ENCODE measurements at regions not wholly inside any gene's neighbourhood (a gene's known extent, or its start where the extent isn't known, plus 50 kb on each side); places are given as distances from the start of the nearest gene placed in this dataset.

DNA sequence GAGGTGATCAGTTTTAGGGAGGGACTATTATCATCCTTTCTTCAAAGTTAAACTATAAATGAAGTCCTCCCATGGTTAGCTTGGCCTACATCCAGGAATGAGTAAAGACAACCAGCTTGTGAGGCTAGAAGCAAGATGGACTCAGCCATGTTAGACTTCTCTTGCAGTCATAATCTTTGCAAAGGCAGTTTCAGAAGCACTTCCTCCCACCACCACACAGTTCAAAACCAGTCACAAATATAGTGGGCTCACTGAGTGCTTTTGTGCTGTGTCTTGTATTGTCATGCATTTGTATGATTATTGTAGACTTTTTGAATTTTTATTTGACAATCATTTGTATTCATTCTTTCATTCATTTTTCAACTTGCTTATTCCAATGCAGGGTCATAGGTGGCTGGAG, 204.5 kb downstream of the ZNF674 start:
- no peak for DNase-seq (ENCODE audit: low read depth)
- no peak overlapping the region for H3K4me3 ChIP-seq (ENCODE audit: low read depth, low read length)
- TF ChIP-seq, protein P1, sequence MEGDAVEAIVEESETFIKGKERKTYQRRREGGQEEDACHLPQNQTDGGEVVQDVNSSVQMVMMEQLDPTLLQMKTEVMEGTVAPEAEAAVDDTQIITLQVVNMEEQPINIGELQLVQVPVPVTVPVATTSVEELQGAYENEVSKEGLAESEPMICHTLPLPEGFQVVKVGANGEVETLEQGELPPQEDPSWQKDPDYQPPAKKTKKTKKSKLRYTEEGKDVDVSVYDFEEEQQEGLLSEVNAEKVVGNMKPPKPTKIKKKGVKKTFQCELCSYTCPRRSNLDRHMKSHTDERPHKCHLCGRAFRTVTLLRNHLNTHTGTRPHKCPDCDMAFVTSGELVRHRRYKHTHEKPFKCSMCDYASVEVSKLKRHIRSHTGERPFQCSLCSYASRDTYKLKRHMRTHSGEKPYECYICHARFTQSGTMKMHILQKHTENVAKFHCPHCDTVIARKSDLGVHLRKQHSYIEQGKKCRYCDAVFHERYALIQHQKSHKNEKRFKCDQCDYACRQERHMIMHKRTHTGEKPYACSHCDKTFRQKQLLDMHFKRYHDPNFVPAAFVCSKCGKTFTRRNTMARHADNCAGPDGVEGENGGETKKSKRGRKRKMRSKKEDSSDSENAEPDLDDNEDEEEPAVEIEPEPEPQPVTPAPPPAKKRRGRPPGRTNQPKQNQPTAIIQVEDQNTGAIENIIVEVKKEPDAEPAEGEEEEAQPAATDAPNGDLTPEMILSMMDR (IDR thresholded peaks at IDR 0.05; ENCODE audit: insufficient read depth, low read length) = no peak

DNA sequence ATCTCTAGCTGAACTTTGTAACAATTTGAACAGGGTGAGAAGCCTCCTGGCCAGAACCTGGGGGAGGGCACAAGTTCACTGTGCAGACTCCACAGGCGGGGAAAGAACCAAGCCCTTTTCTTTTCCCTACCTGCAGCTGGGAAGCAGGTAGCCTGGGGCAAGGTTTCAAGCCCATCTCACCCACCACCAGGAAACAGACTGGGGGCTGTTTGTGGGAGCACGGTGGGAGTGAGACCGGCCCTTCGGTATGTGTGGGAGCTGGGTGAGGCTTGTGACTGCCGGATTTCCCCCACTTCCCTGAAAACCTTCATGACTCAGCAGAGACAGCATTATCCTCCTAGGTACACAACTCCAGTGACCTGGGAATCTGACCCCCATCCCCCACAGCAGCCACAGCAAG, 211.7 kb downstream of the ZNF674 start:
- DNase-seq (ENCODE audit: low read depth) = no peak
- no peak overlapping the region for H3K4me3 ChIP-seq (ENCODE audit: low read depth, low read length)
- TF ChIP-seq, protein P1 (IDR thresholded peaks at IDR 0.05; ENCODE audit: insufficient read depth, low read length) = no peak

DNA sequence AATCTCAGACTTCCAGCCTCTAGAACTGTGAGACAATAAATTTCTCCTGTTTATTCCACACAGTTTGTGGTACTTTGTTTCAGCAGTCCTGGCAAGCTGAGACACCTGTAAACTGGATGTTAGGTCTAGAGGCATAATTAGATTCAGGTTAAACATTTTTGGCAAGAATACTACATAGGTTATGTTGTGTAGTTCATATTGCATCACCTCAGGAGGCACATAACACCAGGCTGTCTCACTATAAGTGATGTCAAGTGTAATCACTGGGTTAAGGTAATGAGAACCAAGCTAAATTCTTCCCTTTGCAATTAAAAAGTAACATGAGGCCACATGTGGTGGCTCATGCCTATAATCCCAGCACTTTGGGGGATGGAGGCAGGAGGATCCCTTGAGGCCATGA, 214.2 kb downstream of the ZNF674 start:
- no peak overlapping the region for H3K4me3 ChIP-seq (ENCODE audit: low read depth, low read length)
- no peak for DNase-seq (ENCODE audit: low read depth)
- TF ChIP-seq, protein P1 (IDR thresholded peaks at IDR 0.05; ENCODE audit: insufficient read depth, low read length) = no peak

DNA sequence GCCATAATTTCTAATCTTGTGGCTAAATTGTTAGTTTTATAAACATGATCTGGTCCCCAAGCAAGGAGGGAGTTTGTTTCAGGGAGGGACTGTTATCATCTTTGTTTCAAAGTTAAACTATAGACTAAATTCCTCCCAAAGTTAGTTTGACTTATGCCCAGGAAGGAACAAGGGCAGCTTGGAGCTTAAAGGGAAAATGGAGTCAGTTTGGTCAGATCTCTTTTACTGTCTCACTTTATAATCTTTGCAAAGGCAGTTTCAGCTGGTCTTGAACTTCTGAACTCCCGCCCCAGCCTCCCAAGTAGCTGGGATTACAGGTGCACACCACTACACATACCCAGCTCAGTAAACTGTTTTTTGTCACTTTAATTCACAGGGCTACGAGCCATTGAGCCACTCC, 214.7 kb downstream of the ZNF674 start:
- no peak for DNase-seq (ENCODE audit: low read depth)
- TF ChIP-seq, protein P1 (IDR thresholded peaks at IDR 0.05; ENCODE audit: insufficient read depth, low read length) = no peak
- no peak overlapping the region for H3K4me3 ChIP-seq (ENCODE audit: low read depth, low read length)

DNA sequence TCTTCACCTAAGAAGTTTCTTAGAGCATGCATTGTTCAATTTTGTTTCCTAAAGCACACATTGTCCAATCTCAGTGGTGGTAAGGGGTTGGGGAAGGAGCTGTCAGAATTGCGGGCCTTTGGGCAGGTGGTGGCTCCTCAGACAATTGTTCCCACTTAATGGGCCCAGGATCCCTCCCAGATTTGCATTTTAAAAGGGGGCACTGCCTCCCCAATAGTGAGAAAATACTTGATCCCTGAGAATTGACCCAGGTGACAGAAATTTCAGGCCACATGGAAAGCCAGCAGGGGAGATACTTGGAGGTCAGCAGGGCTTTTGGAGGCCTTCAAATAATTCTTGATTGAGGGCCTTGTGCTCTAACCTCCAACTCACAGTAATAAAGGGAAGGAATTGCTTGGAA, 217.1 kb downstream of the ZNF674 start:
- DNase-seq (ENCODE audit: low read depth) = no peak
- H3K4me3 ChIP-seq (ENCODE audit: low read depth, low read length) = no peak overlapping the region
- TF ChIP-seq, protein P1 (IDR thresholded peaks at IDR 0.05; ENCODE audit: insufficient read depth, low read length) = no peak

DNA sequence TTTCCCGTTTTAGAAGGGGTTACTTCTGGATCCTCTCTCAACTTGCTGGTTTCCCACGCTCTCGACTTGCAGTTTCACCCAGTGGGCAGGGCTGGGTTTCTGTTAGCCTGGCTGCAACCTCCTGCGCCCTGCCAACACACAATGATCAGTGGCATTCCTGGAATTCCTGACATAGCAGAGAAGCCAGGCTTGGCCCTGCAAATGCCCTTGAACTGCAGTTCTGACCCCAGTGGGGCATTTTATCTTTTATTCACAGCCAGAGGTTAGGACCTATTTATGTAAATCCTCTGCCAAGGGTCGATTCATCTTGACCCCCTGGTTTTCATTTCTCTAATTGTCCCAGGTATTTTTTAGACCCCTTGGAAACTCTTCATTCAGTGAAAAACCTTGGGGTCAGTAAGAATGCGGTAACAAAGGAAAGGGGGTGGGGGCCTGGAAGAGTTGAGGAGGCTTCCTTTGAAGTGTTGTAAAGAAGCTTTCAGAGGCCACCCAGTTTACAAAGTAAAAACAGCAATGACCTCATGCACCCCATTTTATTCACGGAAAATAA, 217.6 kb downstream of the ZNF674 start:
- H3K4me3 ChIP-seq (ENCODE audit: low read depth, low read length) = no peak overlapping the region
- DNase-seq (ENCODE audit: low read depth) = peak; percentile 47
- TF ChIP-seq, protein P1 (IDR thresholded peaks at IDR 0.05; ENCODE audit: insufficient read depth, low read length) = no peak

DNA sequence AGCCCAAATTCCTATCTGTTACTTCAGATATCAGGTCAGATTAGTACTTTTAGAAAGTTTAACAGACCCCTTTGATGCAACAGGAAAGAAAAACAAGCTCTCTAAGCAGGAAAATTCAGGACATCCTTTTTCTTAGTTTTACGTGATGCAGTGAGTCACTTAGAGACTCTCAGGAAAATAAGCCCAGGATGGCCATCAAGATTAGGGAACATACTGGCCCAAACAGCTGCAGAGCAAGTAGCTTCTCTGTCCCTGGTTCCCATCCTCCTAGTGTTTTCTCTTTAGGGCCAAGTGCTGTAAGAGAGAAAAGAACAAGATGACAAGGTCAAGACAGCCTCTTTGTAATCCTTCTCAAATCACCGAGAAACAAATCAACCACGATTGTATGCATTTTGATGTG, 219.1 kb downstream of the ZNF674 start:
- peak; percentile 30 for DNase-seq (ENCODE audit: low read depth)
- H3K4me3 ChIP-seq (ENCODE audit: low read depth, low read length) = no peak overlapping the region
- TF ChIP-seq, protein P1 (IDR thresholded peaks at IDR 0.05; ENCODE audit: insufficient read depth, low read length) = no peak
